Ureter (tissue), 1 donor: ENCODE measurements at regions not wholly inside any gene's neighbourhood (a gene's known extent, or its start where the extent isn't known, plus 50 kb on each side); places are given as distances from the start of the nearest gene placed in this dataset.

Source experiments
- DNase-seq: peaks from one replicate; pipeline ENCODE4 v3.0.0-alpha.2; 2020; ENCODE audit warnings: low spot score
- donor health status: DM: yes; HTN: yes; CAD: no.

- DNase-seq: no peak
Observed at GRCh38 chr2:19846567-19846966, 55.2 kb downstream of the TTC32 start.

- no peak for DNase-seq
Observed at GRCh38 chr2:19846030-19846429, 55.8 kb downstream of the TTC32 start.

- no peak for DNase-seq
Observed at GRCh38 chr2:19845323-19845920, 56.4 kb downstream of the TTC32 start.

GRCh38 chr2:19844750-19845149, 57.0 kb downstream of the TTC32 start:
- DNase-seq: no peak

- no peak for DNase-seq
Observed at GRCh38 chr2:19843992-19844515, 57.7 kb downstream of the TTC32 start.

- no peak for DNase-seq
Observed at GRCh38 chr2:19841918-19842693, 59.7 kb downstream of the TTC32 start.

- DNase-seq: no peak
Observed at GRCh38 chr2:19839438-19839837, 62.3 kb downstream of the TTC32 start.

- no peak for DNase-seq
Observed at GRCh38 chr2:19838616-19839015, 63.2 kb downstream of the TTC32 start.

GRCh38 chr2:19837235-19837766, 64.5 kb downstream of the TTC32 start:
- no peak for DNase-seq

GRCh38 chr2:19835781-19836281, 66.0 kb downstream of the TTC32 start:
- no peak for DNase-seq

GRCh38 chr2:19833978-19834377, 67.8 kb downstream of the TTC32 start:
- no peak for DNase-seq

GRCh38 chr2:19829672-19830071, 72.1 kb downstream of the TTC32 start:
- DNase-seq: no peak

- DNase-seq: no peak
Observed at GRCh38 chr2:19826874-19827273, 74.9 kb downstream of the TTC32 start.

- no peak for DNase-seq
Observed at GRCh38 chr2:19823507-19823906, 78.3 kb downstream of the TTC32 start.

- no peak for DNase-seq
Observed at GRCh38 chr2:19819097-19820065, 82.4 kb downstream of the TTC32 start.

GRCh38 chr2:19818543-19818942, 83.2 kb downstream of the TTC32 start:
- DNase-seq: no peak

- no peak for DNase-seq
Observed at GRCh38 chr2:19818039-19818438, 83.7 kb downstream of the TTC32 start.

GRCh38 chr2:19815746-19816145, 86.0 kb downstream of the TTC32 start:
- no peak for DNase-seq

- peak; percentile 79 for DNase-seq
Observed at GRCh38 chr2:19812166-19812565, 89.6 kb downstream of the TTC32 start.

GRCh38 chr2:19811186-19811585, 90.6 kb downstream of the TTC32 start:
- DNase-seq: no peak

- DNase-seq: no peak
Observed at GRCh38 chr2:19810637-19811036, 91.1 kb downstream of the TTC32 start.

GRCh38 chr2:19810148-19810547, 91.6 kb downstream of the TTC32 start:
- DNase-seq: no peak
